ENCODE measurements at regions not wholly inside any gene's neighbourhood (a gene's known extent, or its start where the extent isn't known, plus 50 kb on each side); places are given as distances from the start of the nearest gene placed in this dataset.

- TF ChIP-seq ZNF124 (CRISPR knock-in tag; IDR thresholded peaks at IDR 0.05): no peak
- TF ChIP-seq ZNF263 (CRISPR knock-in tag; IDR thresholded peaks at IDR 0.05): no peak
- TF ChIP-seq SCMH1 (CRISPR knock-in tag; IDR thresholded peaks at IDR 0.05; ENCODE audit: borderline replicate concordance): no peak
Observed at GRCh38 chrX:107384397-107385105, 64.9 kb upstream of the FRMPD3 start.
